WTC11 (cell line): ENCODE measurements at regions not wholly inside any gene's neighbourhood (a gene's known extent, or its start where the extent isn't known, plus 50 kb on each side); places are given as distances from the start of the nearest gene placed in this dataset.

Experiments
- CTCF ChIP-seq: fragments of 200-600 bp; IDR thresholded peaks from 2 replicates; pipeline ENCODE4 v1.8.0; 2022; ENCODE audit warnings: antibody characterized with exemption
- E2F4 ChIP-seq: sonication (generic); formaldehyde crosslinking; IDR thresholded peaks from 2 replicates; pipeline ENCODE4 v1.8.1; 2022; ENCODE audit warnings: low read depth, mild to moderate bottlenecking, moderate library complexity, missing genetic modification reagents, borderline replicate concordance
- EMX1 ChIP-seq: fragments of 250-450 bp; sonication (Bioruptor Pico); IDR thresholded peaks from 2 replicates; pipeline ENCODE4 v1.8.0; 2021; ENCODE audit warnings: mild to moderate bottlenecking
- MAX ChIP-seq: sonication (generic); formaldehyde crosslinking; IDR thresholded peaks from 2 replicates; pipeline ENCODE4 v1.8.0; 2022; ENCODE audit warnings: mild to moderate bottlenecking, missing genetic modification reagents
- NR2C2 ChIP-seq: sonication (generic); formaldehyde crosslinking; IDR thresholded peaks from 2 replicates; pipeline ENCODE4 v1.8.0; 2022; ENCODE audit warnings: mild to moderate bottlenecking, missing genetic modification reagents
- PRDM15 ChIP-seq: sonication (generic); formaldehyde crosslinking; IDR thresholded peaks from 2 replicates; pipeline ENCODE4 v1.8.0; 2022; ENCODE audit warnings: missing genetic modification reagents
- PREB ChIP-seq: sonication (generic); formaldehyde crosslinking; IDR thresholded peaks from 2 replicates; pipeline ENCODE4 v1.8.1; 2022; ENCODE audit warnings: mild to moderate bottlenecking, missing genetic modification reagents, moderate library complexity, borderline replicate concordance
- ZBTB43 ChIP-seq: sonication (generic); formaldehyde crosslinking; IDR thresholded peaks from 2 replicates; pipeline ENCODE4 v1.8.1; 2023; ENCODE audit warnings: mild to moderate bottlenecking, missing genetic modification reagents
- ZNF263 ChIP-seq: sonication (generic); formaldehyde crosslinking; IDR thresholded peaks from 2 replicates; pipeline ENCODE4 v1.8.1; 2022; ENCODE audit warnings: low read depth, mild to moderate bottlenecking, moderate library complexity, missing genetic modification reagents
- ZNF317 ChIP-seq: sonication (generic); formaldehyde crosslinking; IDR thresholded peaks from 2 replicates; pipeline ENCODE4 v1.8.1; 2023; ENCODE audit warnings: low read depth, mild to moderate bottlenecking, moderate library complexity, missing genetic modification reagents, borderline replicate concordance

GRCh38 chr3:137845194-137845593 lies 81.1 kb downstream of the SOX14 start:
- TF ChIP-seq PREB (CRISPR knock-in tag) (no peak), CTCF (no peak), MAX (CRISPR knock-in tag) (no peak), E2F4 (CRISPR knock-in tag) (no peak), PRDM15 (CRISPR knock-in tag) (no peak), EMX1 (CRISPR knock-in tag) (no peak), ZNF317 (no peak), NR2C2 (no peak), ZBTB43 (CRISPR knock-in tag) (no peak), ZNF263 (CRISPR knock-in tag) (no peak)
